ENCODE measurements at regions not wholly inside any gene's neighbourhood (a gene's known extent, or its start where the extent isn't known, plus 50 kb on each side); places are given as distances from the start of the nearest gene placed in this dataset.

- WGBS, 2 experiments (ENCODE audit: extremely low coverage in 2 of 2, insufficient read length in 1 of 2): 60% methylated on average over 1 of the region's 4 CpGs; no CpG with 5 or more reads in 1 of the 2 experiments
- no peaks in the 10 kb centered on the region for H3K79me1 ChIP-seq (ENCODE audit: low read depth in 1 of 2, low read length in 2 of 2)
- H3K4me1 ChIP-seq (ENCODE audit: control insufficient read depth, insufficient read depth, low read length): no peaks in the 10 kb centered on the region
- intact Hi-C loops (cut with micrococcal nuclease): no loop called here
- TF ChIP-seq RCOR1 (IDR thresholded peaks at IDR 0.05; ENCODE audit: insufficient replicate concordance, low read length): no peak
- no peak for TF ChIP-seq POLR2A (IDR thresholded peaks at IDR 0.05; ENCODE audit: low read depth, low read length)
- TF ChIP-seq RFX5 (IDR thresholded peaks at IDR 0.05; ENCODE audit: low read depth, low read length): no peak
- no peak for TF ChIP-seq USF2 (IDR thresholded peaks at IDR 0.05; ENCODE audit: low read depth, low read length)
- TF ChIP-seq FOS (IDR thresholded peaks at IDR 0.05; ENCODE audit: low read depth, low read length): no peak
- TF ChIP-seq MAFK (IDR thresholded peaks at IDR 0.05; ENCODE audit: low read depth, low read length): no peak
- no peak for TF ChIP-seq CTCF (conservative IDR thresholded peaks at IDR 0.05; ENCODE audit: low read depth, low read length)
- TF ChIP-seq CEBPB (IDR thresholded peaks at IDR 0.05; ENCODE audit: low read depth, low read length): no peak
- no peak for TF ChIP-seq SMC3 (IDR thresholded peaks at IDR 0.05; ENCODE audit: low read depth, low read length)
- TF ChIP-seq MXI1 (IDR thresholded peaks at IDR 0.05; ENCODE audit: borderline replicate concordance, low read depth, low read length): no peak
- TF ChIP-seq RAD21 (IDR thresholded peaks at IDR 0.05; ENCODE audit: low read length): no peak
- no peak for TF ChIP-seq MAZ (IDR thresholded peaks at IDR 0.05; ENCODE audit: borderline replicate concordance, low read depth, low read length)
- no peak for TF ChIP-seq BHLHE40 (IDR thresholded peaks at IDR 0.05; ENCODE audit: low read depth, low read length)
- TF ChIP-seq ELK1 (IDR thresholded peaks at IDR 0.05; ENCODE audit: borderline replicate concordance, low read depth, low read length): no peak
- TF ChIP-seq NFE2L2 (IDR thresholded peaks at IDR 0.05; ENCODE audit: low read depth, low read length): no peak
- TF ChIP-seq CHD1 (IDR thresholded peaks at IDR 0.05; ENCODE audit: low read depth, low read length): no peak
- no peak overlapping the region for H2AFZ ChIP-seq (replicated peaks; ENCODE audit: low read length, poor library complexity)
- H2BK120ac ChIP-seq (ENCODE audit: low read depth, low read length): no peak overlapping the region
- no TSS peak for BruUV-seq (replicated peaks)
- H2BK5ac ChIP-seq (ENCODE audit: low read depth, low read length, poor library complexity, severe bottlenecking): no peak overlapping the region
- no peak overlapping the region for H2AK5ac ChIP-seq (ENCODE audit: low read depth, low read length)
- H3K9ac ChIP-seq (ENCODE audit: low read depth, low read length): no peak overlapping the region
- H2BK20ac ChIP-seq (ENCODE audit: low read depth, low read length): no peak overlapping the region
- H3K27ac ChIP-seq (ENCODE audit: insufficient read depth, low read length): no peak overlapping the region
- no peaks in the 10 kb centered on the region for H3K27me3 ChIP-seq (ENCODE audit: control insufficient read depth, insufficient read depth, low read length)
- in situ Hi-C loops (cut with MboI; ENCODE audit: low sequenced_read_pairs): no loop called here
- no peak overlapping the region for H3K23ac ChIP-seq (ENCODE audit: low read depth, low read length)
- H3K14ac ChIP-seq (replicated peaks; ENCODE audit: low read depth, low read length): no peak overlapping the region
- H3K4ac ChIP-seq (ENCODE audit: low read depth, low read length): no peak overlapping the region
- no peak overlapping the region for H2BK15ac ChIP-seq (ENCODE audit: low read depth, low read length)
- DNase-seq (no peak), ATAC-seq (ENCODE audit: low read depth) (no peak)
- no peak overlapping the region for H3K56ac ChIP-seq (ENCODE audit: extremely low read depth, insufficient read depth, low read length)
- H2AK9ac ChIP-seq (replicated peaks; ENCODE audit: low read depth, low read length, poor library complexity): no peak overlapping the region
- POLR2A ChIA-PET (ENCODE audit: unreplicated experiment): no interaction called here
- no peak overlapping the region for H3K4me3 ChIP-seq (ENCODE audit: insufficient read depth, low read depth, low read length)
- CTCF ChIA-PET: no interaction called here
- peaks cover 29% of the 10 kb centered on the region for H3K9me3 ChIP-seq (ENCODE audit: control insufficient read depth, insufficient read depth, low read length)
- H4K20me1 ChIP-seq (ENCODE audit: insufficient read depth, low read length): no peaks in the 10 kb centered on the region
- H4K8ac ChIP-seq (ENCODE audit: low read depth in 2 of 2, low read length in 2 of 2): no peak overlapping the region
- no peaks in the 10 kb centered on the region for H3K36me3 ChIP-seq (ENCODE audit: control insufficient read depth, insufficient read depth, low read length)
- no peaks in the 10 kb centered on the region for H3K9me1 ChIP-seq (ENCODE audit: insufficient read depth, low read length)
- no peak overlapping the region for H3K4me2 ChIP-seq (ENCODE audit: low read depth, low read length)
- no peak overlapping the region for H3K18ac ChIP-seq (ENCODE audit: low read depth, low read length)
- no peak overlapping the region for H4K5ac ChIP-seq (ENCODE audit: low read depth, low read length)
- dilution Hi-C loops (cut with HindIII; ENCODE audit: low sequenced_read_pairs, unreplicated experiment): no loop called here
- no peak overlapping the region for H4K91ac ChIP-seq (ENCODE audit: insufficient read depth, low read depth, low read length)
Observed at GRCh38 chr14:98290596-98290995, 981.4 kb downstream of the BCL11B start.

Data from IMR-90 (cell line).